GDM1 (cell line): ENCODE measurements at regions not wholly inside any gene's neighbourhood (a gene's known extent, or its start where the extent isn't known, plus 50 kb on each side); places are given as distances from the start of the nearest gene placed in this dataset.
"Not testable (repeated sequence)": the region's sequence is repeated elsewhere in the genome, so short reads cannot be mapped to it uniquely, and the experiment has no call there.

Experiments
- DNase-seq: peaks from one replicate; lab custom pipeline; 2025; lab: John Stamatoyannopoulos, UW

DNA sequence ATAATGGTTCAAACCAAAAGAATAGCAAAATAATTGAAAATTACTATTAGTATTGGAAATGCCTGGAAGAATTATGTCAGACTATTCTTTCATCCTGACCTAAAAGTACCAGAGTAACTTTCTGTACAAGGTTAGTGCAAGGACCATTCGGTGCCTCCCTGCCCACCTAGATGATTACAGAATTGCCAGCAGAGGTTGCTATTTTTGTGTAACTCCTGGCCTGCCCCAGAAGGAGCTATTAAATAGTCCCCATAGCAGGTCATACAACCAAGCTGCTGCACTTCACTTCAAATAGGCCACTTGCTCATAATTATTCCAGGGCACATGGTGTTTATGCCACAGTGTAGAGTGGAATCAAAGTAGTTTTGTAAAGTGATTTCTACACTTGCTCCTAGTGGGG is 831.1 kb upstream of the PABPC4L start:
- no peak for DNase-seq

DNA sequence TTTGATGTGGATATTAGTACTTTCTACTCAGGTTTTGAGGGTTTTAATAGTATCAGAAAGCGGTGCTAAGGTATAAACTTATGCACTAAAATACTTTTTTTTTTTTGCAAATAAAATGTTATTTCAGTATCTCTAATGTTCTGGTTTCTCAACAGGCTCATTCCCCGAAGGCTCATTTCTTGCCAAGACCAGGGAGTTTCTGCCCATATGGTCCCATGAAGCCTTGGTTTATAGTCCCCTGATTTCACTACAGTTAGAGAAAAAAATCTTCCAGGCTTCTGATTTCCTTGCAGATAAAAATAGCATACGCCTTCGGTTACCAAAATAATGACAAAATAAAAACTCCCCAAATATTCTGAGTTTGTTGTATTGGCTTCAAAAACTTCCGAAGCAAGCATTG is 814.2 kb upstream of the PABPC4L start:
- no peak for DNase-seq

DNA sequence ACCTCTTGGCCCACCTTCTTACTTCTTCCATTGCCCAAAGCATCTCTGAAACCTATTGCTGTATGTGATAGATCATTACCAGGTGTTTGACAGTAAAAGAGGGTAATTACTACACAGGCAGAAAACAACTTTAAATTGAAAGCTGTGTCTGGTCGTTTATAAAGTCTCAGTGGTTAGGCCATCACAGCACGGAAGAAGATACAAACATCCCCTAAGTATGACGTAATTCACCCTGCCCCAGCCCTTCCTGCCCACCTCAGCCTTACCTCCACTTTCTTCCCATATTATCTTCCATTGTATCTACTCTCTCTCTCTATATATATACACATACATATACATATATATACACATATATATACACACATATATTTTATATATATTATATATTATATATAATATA is 805.8 kb upstream of the PABPC4L start:
- DNase-seq = no peak

DNA sequence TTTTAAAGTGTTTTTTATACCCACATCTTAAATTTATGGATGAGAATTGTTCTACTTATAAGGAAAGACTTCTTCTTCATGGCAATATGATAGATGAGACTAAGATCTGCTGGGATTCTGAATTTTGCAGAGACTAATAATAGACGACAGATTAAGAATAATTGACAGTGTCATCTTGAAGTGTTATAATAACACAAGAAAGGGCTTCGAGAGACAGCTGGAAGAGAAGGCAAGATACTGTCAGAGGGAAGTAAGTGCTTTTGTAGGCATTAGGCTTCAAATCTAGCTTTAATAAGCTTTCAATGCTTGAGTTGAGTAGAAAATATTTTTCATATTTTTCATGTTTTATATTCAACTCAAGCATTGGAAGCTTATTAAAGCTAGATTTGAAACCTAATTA is 797.6 kb upstream of the PABPC4L start:
- no peak for DNase-seq

DNA sequence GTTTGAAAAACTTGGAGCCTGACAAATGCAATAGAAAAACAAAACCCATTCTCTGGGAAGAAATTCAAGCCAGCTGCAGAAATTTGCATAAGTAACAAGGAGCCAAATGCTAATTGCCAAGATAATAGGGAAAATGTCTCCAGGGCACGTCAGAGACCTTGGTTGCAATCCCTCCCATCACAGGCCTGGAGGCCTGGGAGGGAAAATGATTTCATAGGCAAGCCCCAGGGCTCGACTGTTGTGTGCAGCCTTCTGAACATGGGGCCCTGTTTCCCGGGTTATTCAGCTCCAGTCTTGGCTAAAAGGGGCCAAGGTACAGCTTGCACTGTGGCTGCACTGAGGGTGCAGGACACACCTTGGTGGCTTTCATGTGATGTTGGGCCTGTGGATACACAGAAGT is 760.4 kb upstream of the PABPC4L start:
- no peak for DNase-seq

DNA sequence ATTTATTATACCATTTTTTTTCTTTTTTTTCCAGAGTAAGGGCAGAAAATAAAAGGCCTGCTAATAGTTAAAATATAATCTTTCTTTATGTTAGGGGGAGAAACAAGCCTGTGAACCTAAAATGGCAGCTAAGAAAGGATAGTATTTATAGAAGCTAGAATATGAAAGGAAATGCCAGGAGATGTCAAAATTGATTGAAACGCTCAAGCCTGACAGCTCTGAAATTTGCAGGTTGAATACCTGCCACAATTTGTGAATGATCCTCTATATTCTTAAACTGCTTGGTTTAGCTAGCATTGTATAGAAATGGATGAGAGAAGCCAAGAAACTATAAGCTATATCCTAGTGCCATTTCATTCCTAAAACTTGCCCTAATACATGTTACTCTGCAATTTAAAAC is 757.3 kb upstream of the PABPC4L start:
- DNase-seq = no peak

DNA sequence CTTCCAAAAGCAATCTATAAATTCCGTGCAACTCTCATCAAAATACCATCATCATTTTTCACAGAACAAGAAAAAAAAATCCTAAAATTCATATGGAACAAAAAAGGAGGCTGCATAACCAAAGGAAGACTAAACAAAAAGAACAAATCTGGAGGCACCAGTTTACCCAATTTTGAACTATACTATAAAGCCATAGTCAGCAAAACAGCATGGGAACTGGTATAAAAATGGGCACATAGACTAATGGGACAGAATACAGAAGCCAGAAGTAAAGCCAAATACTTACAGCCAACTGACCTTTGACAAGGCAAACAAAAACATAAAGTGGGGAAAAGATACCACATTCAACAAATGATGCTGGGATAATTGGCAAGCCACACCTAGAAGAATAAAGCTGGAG is 753.5 kb upstream of the PABPC4L start:
- no peak for DNase-seq

DNA sequence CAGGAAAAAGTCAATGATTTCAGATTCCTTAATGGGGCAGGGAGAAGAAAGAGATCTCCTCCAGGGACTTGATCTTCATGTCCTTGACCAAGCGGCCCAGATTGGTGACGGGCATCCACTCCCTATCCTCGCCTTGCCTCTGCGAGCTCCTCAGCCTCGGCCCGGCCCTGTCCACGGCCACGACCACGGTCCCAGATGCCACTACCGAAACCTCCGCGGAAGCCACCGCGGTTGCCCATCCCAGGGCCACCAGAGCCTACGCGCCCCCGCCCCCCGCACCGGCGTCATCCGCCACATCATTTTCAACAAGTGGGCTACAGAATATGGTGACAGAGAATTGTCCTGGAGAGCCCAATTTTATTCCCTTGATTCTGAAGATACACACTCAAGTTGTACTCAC is 751.2 kb upstream of the PABPC4L start:
- no peak for DNase-seq

DNA sequence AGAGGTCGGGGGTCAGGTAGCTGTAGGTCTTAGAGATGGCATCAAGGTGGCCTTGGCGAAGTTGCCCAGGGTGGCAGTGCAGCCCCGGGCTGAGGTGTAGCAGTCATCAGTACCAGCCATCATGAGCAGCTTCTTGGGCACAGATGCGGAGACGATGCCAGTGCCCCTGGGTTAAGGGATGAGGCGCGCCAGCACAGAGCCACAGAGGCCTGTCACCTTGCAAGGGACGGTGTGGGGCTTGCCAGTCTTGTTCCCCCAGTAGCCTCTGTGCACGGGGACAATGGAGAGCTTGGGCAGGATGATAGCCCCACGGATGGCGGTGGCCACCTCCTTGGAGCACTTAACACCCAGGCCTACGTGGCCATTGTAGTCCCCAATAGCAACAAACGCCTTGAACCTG is 750.7 kb upstream of the PABPC4L start:
- DNase-seq = no peak

DNA sequence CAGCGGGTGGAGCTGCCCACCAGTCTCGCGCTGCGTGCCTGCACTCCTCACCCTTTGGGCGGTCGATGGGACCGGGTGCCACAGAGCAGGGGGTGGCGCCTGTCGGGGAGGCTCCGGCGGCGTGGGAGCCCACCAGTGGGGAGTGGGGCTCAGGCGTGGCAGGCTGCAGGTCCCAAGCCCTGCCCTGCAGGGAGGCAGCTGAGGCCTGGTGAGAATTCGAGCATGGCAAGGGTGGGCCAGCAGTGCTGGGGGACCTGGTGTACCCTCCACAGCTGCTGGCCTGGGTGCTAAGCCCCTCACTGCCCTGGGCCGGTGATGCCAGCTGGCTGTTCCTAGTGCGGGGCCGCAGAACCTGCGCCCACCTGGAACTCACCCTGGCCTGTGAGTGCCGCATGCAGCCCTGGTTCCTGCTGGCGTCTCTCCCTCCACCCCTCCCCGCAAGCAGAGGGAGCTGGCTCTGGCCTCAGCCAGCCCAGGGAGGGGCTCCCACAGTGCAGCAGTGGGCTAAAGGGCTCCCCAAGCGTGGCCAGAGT is 746.6 kb upstream of the PABPC4L start:
- no peak for DNase-seq

DNA sequence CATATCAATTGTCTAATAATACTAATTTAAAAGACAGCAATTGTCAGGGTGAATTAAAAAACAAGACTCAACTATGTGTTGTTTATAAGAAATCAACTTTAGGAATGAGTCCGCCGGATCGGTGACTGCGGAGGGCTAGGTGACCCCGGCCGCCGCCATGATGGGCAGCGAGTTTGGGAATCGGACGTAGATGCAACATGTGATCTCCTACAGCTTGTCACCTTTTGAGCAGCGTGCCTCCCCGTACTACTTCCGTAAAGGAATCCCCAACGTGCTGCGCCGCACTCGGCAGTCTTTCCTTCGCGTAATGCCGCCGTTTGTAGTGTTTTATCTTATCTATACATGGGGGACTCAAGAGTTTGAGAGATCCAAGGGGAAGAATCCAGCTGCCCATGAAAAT is 742.5 kb upstream of the PABPC4L start:
- no peak for DNase-seq

DNA sequence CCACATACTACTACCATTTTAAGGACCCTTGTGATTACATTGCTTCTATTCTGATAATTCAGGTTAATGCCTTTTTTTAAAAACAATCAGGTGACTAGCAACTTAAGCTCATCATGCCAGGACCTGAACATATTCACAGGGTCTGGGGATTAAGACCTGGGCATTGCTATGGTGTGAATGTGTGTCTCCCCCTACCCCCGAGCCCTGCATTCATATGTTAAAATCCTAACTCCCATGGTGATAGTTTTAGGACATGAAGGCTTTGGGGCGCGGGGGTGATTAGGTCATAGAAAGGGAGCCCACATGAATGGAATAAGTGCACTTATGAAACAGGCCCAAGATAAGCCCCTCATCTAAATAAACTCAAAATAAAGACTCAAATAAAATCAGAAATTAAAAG is 734.4 kb upstream of the PABPC4L start:
- DNase-seq = no peak

DNA sequence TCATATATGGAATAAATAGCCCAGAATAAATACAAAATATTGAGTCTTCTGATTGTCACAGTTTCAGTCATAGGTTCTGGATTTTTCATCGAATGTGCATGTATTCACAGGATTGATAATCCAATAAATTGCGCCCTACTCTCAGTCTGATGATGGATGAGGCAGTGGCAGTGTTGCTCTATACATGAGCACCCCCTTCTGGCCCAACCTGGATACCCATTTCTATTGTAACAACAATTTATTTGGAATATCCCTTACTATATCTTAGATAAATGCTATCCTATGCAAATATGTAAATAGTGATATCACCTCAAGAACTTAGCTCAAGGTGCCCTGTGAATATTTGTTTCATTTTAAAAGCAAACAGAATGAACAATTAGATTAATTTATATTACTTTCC is 733.7 kb upstream of the PABPC4L start:
- DNase-seq = no peak

DNA sequence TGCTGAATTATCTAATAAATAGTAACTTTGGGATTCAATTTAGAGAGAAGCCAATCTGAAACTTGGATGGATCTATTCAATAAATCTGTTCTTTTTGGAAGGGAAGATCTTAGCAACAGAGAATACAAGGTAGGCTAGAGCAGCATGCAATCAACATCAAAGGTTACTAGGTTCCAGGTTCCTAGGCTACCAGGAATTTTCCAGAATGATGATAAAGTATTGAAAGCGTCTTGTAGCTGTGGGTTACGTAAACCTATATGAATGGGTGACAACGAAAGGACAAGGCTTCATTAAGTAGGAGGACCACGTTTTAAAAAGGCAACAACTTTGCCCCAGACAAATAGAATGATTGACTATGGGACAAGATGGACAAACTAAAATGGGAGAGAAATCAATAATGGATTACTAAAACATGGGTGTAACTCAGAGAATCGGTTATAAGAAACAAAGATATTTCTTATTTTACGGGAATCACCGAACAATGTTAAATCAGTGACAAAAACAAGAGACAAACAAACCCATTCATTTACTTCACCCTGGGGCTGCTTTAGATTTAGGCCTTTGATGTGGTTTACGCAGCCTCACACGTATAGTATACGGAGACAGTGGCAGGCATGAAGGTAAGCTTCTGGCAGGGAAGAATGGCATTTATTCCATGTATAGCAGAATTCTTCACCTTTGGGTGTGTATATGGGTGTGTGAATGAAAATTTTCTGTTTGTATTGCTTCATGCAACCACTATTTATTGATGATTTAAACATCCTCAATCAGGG is 732.6 kb upstream of the PABPC4L start:
- no peak for DNase-seq

DNA sequence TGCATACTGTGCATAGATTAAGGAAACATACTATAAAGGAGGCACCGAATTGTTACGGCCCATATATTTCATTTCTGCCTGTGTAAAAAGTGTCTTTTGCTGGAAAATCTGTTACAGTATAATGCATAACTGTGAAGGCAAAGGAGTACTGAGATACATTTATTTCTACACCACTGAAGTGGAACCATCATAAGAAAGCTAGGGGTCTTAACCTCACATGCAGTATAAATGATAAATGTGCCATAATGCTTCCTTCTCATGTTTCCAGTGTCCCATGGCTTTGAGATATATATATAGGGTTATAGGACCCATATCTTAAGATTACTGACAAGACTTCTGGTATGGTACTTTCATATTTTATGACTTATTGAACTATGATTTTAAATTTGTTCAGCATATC is 713.8 kb upstream of the PABPC4L start:
- DNase-seq = no peak

DNA sequence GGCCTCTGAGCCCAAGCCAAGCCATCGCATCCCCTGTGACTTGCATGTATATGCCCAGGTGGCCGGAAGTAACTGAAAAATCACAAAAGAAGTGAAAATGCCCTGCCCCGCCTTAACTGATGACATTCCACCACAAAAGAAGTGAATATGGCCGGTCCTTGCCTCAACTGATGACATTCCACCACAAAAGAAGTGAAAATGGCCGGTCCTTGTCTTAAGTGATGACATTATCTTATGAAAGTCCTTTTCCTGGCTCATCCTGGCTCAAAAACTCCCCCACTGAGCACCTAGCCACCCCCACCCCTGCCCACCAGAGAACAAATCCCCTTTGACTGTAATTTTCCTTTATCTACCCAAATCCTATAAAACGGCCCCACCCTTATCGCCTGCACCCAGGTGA is 712.7 kb upstream of the PABPC4L start:
- DNase-seq = not testable (repeated sequence)

DNA sequence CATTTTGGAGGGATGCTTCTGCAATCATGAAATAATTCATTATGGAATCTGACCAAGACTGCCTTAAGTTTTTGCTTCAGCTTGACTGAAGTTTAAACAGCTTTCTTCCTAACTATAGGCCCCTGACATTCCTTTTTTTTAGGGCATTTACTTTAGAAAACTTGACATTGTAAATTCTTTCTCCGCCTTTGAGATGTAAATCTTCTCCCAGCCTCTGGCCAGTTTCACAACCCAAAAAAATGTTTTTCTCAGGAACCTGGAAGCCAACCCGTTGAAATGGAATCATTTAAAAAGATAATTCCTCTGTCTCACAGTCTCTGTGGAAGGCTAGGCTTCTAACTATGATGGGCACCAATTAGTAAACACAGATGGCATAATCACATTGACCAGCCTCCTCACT is 710.4 kb upstream of the PABPC4L start:
- DNase-seq = no peak

DNA sequence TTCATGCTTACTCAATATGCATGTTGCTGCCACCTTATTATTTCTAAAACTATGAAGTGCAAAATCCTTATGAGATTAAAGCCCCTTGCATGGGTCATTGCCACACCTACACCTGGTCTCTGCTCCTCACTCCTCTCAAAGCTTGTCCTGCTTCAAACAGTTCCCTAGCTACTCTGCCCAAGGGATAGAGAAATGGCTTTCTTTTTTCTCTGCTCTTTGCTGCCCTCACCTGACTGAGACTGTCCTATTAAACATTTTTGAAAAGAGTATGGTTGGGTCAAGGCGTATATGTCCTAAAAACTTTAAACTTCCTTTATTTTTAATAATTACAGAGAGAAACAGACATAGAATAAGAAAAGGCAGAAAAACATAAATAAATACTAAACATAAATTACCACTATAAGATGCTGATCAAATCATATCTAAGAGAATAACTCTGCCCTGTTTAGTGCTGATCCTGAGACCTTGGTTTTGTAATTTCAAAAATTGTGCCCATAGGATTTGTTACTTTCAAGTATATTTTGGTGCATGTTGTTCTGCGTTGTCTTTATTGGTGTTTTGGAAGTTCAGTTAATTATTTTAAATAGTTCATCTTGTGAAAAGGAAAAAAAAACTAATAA is 704.9 kb upstream of the PABPC4L start:
- no peak for DNase-seq

DNA sequence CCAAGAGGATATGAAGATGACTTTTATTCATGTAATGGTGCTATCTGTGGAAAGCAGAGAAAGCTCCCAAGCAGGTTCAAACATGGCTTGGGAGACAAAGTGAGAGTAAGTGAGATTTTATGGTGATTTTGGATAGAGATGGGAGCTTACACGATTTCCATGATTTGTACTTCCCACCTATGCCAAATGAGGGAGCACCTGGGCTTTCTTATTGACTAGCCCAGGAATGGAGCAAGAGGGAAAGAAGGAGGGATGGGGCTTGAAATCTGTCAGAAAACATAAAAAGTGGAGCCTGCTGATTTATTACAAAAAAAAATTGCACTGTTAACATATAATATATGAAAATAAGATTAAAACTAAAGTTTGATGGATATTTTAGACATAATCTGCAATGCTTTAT is 703.5 kb upstream of the PABPC4L start:
- no peak for DNase-seq

DNA sequence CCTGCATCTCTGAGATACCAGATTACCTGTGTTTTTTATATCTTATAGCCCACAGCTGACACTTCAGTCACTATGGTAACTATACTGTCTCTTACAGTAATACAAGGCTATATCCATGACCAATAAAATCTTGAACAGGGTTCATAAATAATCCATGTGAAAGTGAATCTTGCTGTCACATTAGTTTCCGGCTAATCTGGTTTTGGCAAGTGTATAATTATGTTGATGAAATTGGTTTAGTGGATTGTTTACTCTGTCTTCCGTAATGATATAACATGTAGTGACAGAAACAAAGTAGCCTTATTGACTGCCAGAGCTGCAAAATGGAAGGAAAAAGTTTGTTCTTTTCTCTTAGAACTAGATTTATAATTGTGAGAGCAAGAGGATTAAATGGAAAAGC is 686.6 kb upstream of the PABPC4L start:
- DNase-seq = no peak

DNA sequence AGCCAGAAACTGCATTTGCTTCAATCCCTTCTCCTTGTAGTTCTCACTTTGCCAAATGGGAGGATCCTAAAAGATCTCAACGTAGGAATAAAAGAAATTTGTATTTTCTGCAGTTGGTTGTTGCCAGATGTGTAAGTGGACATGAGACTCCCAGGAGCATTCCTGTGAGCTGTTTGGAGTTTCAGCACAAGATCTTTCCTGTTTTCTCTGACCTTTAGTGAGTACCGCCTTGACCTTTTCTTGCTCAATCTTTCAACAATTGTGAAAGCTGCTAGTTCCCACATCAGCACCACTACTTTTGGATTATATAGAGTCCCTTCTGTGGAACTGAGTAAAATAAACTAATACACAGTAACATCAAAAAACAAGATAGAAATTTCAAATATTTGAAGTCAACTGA is 683.8 kb upstream of the PABPC4L start:
- no peak for DNase-seq

DNA sequence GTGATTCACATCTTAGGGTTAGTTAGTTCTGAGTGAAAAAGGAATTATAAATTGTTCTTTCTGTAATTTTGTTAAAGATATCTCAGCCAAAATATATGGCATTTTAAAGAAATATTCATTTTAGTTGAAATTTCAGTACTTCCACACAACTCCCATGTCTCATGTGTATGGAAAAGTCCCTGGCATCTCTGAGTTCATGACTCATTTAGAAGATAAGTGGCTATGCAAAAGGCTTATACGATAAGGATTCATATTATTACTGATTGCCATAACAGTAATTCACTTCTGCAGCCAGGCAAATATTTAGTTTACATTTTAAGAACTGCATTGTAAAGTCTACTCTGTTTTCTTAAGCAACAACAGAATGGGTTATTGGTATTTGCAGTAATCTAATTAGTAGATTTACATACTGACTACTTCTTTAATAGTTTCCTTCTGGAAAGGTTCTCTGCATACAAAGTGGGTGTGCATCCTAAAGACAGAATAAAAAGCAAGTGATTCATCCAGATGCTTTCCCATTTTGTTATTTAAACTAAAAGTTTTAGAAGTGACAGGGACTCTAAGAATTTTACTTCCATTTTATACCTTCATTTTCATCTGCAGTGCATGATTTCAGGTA is 682.4 kb upstream of the PABPC4L start:
- DNase-seq = no peak

DNA sequence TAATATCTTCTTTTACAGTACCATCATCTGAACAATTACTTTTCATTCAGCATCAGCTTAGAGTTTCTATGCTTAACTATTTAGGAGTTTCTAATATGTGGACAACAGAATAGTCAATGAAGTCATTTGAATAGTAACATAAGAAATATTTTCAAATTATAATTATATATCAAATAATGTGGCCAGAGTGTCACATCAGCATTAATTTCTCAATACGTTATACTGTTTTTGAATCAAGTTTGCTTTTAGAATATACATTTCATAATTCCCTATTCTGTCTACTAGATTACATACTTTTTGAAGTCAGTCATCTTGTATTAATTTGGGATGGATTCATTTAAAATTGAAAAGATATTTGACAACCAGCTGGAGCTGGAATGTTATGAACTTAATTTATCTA is 677.4 kb upstream of the PABPC4L start:
- DNase-seq = no peak
